HepG2 (cell line): ENCODE measurements at regions not wholly inside any gene's neighbourhood (a gene's known extent, or its start where the extent isn't known, plus 50 kb on each side); places are given as distances from the start of the nearest gene placed in this dataset.

Experiments
- CHD2 ChIP-seq: IDR thresholded peaks from 2 replicates; pipeline ENCODE4 v1.6.1; 2011; ENCODE audit warnings: low read depth, low read length, improper control_type of control experiment
- ZNF143 ChIP-seq: sonication (generic); formaldehyde crosslinking; IDR thresholded peaks from 2 replicates; pipeline ENCODE4 v1.4.0; 2020; ENCODE audit warnings: missing genetic modification reagents

GRCh38 chr14:83816761-83817160 lies 1713.2 kb upstream of the FLRT2 start:
- TF ChIP-seq CHD2 (no peak), ZNF143 (no peak)
